ENCODE measurements at regions not wholly inside any gene's neighbourhood (a gene's known extent, or its start where the extent isn't known, plus 50 kb on each side); places are given as distances from the start of the nearest gene placed in this dataset.

DNA sequence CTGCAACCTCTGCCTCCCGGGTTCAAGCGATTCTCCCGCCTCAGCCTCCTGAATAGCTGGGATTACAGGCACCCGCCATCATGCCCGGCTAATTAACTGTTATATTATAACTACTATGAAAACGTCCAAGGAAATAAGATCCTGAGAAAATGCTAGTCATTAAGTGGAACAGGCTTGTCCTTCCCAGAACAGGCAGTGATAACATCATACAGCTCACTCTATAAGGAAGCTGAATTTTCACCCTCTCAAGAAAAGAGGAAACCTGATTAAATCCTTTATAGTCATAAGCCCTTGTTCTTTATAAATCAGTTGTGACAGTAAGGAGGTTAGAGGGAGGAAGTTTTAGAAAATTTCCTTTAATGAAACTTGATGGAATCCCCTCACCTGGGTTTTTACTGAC is 163.9 kb upstream of the CLINT1 start:
- no peak for DNase-seq (ENCODE audit: low read depth)

- DNase-seq (ENCODE audit: low read depth), result no peak
Observed at GRCh38 chr5:158022393-158022792, 163.4 kb upstream of the CLINT1 start.

GRCh38 chr5:158020555-158021418 is 161.8 kb upstream of the CLINT1 start:
- no peak for DNase-seq (ENCODE audit: low read depth)

GRCh38 chr5:158017469-158017868 is 158.5 kb upstream of the CLINT1 start:
- DNase-seq (ENCODE audit: low read depth), result no peak

- no peak for DNase-seq (ENCODE audit: low read depth)
Observed at GRCh38 chr5:158014372-158014771, 155.4 kb upstream of the CLINT1 start.

- DNase-seq (ENCODE audit: low read depth), result peak; percentile 41
Observed at GRCh38 chr5:158013939-158014338, 155.0 kb upstream of the CLINT1 start.

GRCh38 chr5:158013303-158013702 is 154.4 kb upstream of the CLINT1 start:
- no peak for DNase-seq (ENCODE audit: low read depth)

DNA sequence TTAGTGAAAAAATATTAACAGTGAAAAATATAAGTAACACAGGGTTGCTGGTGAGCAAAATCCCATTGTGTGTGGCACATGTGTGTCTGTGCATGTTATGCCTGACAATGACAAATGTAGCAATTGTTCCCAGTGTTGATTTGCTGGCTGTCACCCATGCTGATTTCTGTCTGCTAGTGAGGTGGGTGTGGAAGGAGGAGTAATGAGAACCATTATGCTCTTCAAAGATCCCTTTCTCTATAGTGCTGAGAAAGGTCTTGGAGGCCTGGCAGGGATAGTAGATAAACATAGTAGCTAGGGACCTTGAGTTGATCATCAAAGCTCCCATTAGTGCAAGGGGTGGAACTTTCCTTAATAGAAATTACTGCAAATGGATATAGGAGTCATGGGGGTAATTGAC is 152.5 kb upstream of the CLINT1 start:
- DNase-seq (ENCODE audit: low read depth), result no peak

- no peak for DNase-seq (ENCODE audit: low read depth)
Observed at GRCh38 chr5:158010831-158011230, 151.9 kb upstream of the CLINT1 start.

DNA sequence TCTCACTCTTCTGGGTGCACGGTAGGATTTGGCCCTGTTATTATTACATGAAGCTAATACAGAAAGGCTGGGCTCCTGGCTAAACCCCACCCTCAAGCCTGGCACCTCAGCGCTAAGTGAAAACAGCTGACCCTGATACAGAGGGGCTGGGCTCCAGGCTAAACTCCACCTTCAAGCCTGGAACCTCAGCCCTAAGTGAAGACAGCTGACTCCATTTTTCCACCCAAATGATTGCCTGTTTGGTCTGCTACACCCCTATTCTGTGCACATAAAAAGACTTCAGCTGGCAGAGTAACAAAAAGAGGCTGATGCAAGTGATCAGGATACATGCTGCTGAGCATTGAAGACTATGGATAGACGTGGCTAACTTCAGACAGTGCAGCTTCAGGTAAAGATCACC is 148.4 kb upstream of the CLINT1 start:
- no peak for DNase-seq (ENCODE audit: low read depth)

GRCh38 chr5:157999696-158000095 is 140.8 kb upstream of the CLINT1 start:
- DNase-seq (ENCODE audit: low read depth), result no peak

DNA sequence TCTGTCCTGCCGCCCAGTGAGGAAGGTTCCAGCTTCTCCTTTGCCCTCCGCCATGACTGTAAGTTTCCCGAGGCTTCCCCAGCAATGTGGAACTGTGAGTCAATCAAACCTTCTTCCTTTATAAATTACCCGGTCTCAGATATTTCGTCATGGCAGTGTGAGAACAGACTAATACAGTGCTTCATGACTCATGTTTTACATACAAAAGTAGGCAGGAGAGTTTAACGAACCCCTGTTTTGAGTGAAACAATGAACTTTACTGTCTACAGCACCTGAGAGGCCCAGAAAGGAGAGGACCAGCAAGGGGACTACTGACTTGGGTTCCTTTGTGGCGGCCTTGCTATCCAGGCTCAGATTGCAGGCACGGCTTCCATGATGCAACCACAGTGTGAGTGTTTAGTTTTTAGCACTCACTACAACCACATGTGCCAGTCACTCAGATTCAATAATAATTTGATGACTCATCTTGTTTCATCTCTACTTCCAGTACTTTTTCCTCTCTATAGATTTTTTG is 139.1 kb upstream of the CLINT1 start:
- DNase-seq (ENCODE audit: low read depth), result peak; percentile 22

DNA sequence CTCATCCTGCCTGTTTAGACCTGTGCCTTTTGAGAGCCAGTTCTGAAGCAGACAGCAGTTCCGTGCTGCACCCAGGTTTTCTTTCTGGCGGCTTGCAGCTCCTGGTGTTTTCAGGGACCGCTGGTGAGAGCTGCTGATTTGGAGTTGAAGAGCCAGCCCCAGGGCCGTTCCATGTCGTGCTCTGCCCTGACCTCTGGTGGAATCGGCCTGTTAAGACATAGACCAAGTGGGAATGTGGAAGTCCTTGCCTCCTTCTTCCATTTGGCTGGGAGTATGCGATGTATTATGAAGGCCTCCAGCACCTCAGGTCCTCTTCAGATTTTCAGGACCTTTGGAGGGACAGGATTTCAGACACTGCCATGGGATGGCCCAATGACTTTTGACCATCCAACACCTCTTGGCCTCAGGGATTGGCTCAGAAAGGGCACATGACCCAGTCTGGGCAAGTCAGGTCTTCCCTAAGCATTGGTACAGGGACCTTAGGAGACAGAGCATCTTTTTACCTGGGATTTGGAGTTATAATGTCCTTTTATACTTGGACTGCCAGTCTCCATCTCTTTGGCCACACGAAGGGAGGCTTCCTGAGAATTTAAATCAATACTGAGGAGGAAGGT is 136.1 kb upstream of the CLINT1 start:
- peak; percentile 56 for DNase-seq (ENCODE audit: low read depth)

GRCh38 chr5:157993986-157994691 is 135.2 kb upstream of the CLINT1 start:
- no peak for DNase-seq (ENCODE audit: low read depth)

DNA sequence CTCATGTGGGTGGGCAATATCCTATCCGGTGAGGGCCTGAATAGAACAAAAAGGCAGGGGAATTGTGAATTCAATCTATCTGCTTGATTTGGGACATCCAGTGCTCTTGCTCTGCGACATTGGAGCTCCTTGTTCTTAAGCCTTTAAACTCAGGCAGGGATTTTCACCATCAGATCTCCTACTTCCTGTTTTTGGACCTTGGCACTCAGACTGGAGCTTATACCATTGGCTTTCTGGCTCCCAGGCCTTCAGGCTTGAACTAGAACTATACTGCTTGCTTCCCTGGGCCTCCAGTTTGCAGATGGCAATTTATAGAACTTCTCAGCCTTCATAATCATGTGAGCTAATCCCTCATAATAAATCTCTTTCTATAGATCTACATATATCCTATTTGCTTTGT is 134.3 kb upstream of the CLINT1 start:
- no peak for DNase-seq (ENCODE audit: low read depth)

DNA sequence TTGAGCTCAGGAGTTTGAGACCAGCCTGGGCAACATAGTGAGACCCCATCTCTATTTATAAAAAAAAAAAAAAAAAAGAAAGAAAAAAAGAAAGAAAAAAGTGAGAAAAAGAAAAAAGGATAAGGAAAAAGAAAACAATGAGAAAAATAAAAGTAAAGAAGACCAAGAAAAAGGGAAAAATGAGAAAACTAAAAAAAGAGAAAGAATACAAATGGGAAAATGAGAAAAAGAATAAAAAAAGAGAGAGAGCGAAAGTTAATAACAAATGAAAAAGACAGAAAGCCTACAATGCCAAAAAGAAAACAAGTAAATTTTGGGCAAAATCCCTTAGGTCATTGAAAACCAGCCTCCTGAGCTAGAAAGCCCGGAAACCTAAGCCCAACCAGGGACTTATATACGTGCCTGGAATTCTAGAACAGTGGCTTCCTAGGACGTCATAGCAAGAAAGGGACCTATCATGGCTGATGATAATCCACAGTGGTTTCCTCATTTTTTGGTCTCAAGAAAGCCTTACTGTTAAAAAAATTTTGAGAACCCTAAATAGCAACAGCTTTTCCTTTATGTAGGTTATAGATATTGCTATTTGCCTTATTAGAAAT is 131.7 kb upstream of the CLINT1 start:
- DNase-seq (ENCODE audit: low read depth), result no peak

DNA sequence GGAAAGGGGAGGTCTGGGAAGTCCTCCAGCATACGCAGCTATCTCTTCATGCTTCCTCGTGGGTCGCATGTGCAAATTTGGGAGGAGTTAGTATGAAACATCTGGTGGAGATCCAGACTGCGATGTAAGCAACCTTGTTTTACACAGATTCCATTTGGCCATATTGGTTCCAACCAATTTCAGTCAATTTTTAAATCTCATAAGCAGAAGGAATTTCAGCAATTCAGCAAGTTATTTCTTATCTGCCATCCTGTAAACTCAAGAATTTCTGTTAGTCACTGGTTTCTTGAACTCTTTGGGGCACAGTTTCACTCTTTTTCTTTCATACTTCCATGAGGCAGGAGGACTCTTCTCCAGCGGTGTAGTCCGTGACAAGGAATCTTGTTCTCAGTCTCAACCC is 130.4 kb upstream of the CLINT1 start:
- no peak for DNase-seq (ENCODE audit: low read depth)

DNA sequence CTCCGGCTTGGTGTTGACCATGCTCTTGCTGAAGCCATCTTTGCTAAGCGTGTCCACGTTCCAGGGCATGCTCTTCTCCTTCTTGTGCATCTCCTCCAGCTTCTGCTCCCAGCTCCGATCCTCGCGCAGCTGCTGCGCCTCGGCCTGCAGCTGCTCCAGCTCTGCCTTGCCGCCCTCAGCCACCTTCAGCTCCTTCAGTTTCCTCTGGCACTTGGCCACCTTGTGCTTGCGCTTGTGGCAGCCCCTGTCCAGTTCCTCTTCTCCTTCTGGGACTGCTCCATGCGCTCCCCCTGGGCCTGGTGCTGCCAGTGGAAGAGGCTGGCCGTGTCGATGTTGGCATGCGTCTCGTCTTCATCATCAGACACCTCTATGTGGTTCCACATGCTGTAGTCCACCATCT is 128.3 kb upstream of the CLINT1 start:
- DNase-seq (ENCODE audit: low read depth), result no peak

GRCh38 chr5:157986431-157986990 is 127.6 kb upstream of the CLINT1 start:
- no peak for DNase-seq (ENCODE audit: low read depth)

DNA sequence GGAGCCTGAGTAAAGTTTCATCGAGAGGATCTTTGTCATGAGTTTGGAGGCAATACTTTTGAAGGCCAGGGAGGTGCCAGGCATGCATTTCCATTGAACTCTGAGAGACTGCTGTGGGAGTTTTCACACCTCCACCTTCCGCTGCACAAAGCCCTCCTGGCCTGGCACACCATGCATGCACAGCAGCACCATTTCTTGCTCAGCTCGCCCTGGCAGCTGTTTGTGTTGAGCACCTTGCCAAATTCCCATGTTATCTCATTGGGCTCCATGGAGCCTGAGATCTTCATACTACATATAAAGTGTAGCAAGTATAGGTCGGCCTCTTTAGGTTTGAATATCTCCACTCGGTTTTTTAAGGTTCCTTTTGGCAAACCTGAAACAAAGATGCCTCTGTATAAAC is 125.7 kb upstream of the CLINT1 start:
- DNase-seq (ENCODE audit: low read depth), result no peak

GRCh38 chr5:157983906-157984551 is 125.1 kb upstream of the CLINT1 start:
- DNase-seq (ENCODE audit: low read depth), result no peak

DNA sequence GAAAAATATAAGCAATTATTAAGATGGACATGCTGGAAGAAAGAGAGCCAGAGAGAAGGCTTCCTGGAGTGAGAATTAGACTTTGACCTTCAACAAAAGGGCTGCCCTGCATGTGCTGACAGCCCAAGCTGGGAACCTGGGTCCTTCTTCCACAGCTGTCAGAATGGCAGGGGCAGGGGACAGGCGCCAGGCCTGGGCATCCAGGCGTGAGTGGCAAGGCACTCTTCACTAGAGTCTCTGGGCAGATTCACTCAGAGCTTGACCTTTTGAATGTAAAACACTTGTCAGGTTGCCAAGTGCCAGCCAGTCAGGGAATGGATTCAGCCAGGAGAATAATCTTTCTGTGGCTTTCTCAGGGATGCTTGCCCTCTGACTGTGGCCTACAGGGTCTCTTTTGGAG is 119.1 kb upstream of the CLINT1 start:
- no peak for DNase-seq (ENCODE audit: low read depth)

All from stromal cell of bone marrow (primary cell).